Uterus (tissue), 2 donors: ENCODE measurements at regions not wholly inside any gene's neighbourhood (a gene's known extent, or its start where the extent isn't known, plus 50 kb on each side); places are given as distances from the start of the nearest gene placed in this dataset.

Experiments
- CTCF ChIP-seq, 4 experiments: fragments of 200-600 bp in 2 of 4; fragments of 450-650 bp in 2 of 4; sonication (generic) in 2 of 4; IDR thresholded peaks; one replicate each; pipeline ENCODE4 v1.5.1; 2016 to 2019; ENCODE audit warnings: antibody characterized with exemption in 4 of 4, mild to moderate bottlenecking in 2 of 4, moderate library complexity in 1 of 4
- POLR2A ChIP-seq, 2 donors: fragments of 450-650 bp; IDR thresholded peaks; one replicate each; pipeline ENCODE4 v1.6.1; 2016; ENCODE audit warnings: antibody characterized with exemption in 2 of 2, mild to moderate bottlenecking in 1 of 2, moderate library complexity in 1 of 2

- no peak for TF ChIP-seq POLR2A (IDR thresholded peaks at IDR 0.05)
- no peak for TF ChIP-seq CTCF (IDR thresholded peaks at IDR 0.05)
Observed at GRCh38 chr3:144102421-144102820, 130.8 kb downstream of the DIPK2A start.
